Lung (tissue), 11 donors: ENCODE measurements at regions not wholly inside any gene's neighbourhood (a gene's known extent, or its start where the extent isn't known, plus 50 kb on each side); places are given as distances from the start of the nearest gene placed in this dataset.

Experiments used
- ATAC-seq: fragments of 200-7000 bp; cut with Tn5 transposase; one replicate; pipeline ENCODE4 v1.9.1; 2020; ENCODE audit warnings: moderate number of reproducible peaks; ENCODE audit not compliant: insufficient read depth, low FRiP score
- DNase-seq, 3 donors: peaks; one replicate each; pipeline ENCODE4 v3.0.0-alpha.2; 2013 to 2017
- H3K27ac ChIP-seq, 2 donors: one replicate each; pipeline ENCODE4 v1.5.1; 2013; ENCODE audit warnings: mild to moderate bottlenecking in 2 of 2, moderate library complexity in 2 of 2, control low read depth in 1 of 2, inconsistent platforms in 1 of 2, low read depth in 1 of 2, low read length in 1 of 2
- H3K27me3 ChIP-seq, 3 donors: one replicate each; pipeline ENCODE4 v1.5.1; 2013; ENCODE audit warnings: low read length in 2 of 3; ENCODE audit not compliant: control insufficient read depth in 3 of 3, insufficient read depth in 3 of 3
- H3K36me3 ChIP-seq, 4 donors: one replicate each; pipeline ENCODE4 v1.5.1; 2013; ENCODE audit warnings: low read length in 4 of 4, mild to moderate bottlenecking in 1 of 4, moderate library complexity in 1 of 4; ENCODE audit not compliant: control insufficient read depth in 4 of 4, insufficient read depth in 4 of 4
- H3K4me1 ChIP-seq, 5 donors: one replicate each; pipeline ENCODE4 v1.5.1; 2013; ENCODE audit warnings: low read length in 5 of 5, mild to moderate bottlenecking in 2 of 5, moderate library complexity in 1 of 5; ENCODE audit not compliant: control insufficient read depth in 5 of 5, insufficient read depth in 5 of 5
- H3K4me3 ChIP-seq: one replicate; pipeline ENCODE4 v1.5.1; 2013; ENCODE audit warnings: mild to moderate bottlenecking, control low read depth, moderate library complexity
- H3K9ac ChIP-seq, 2 donors: one replicate each; pipeline ENCODE4 v1.5.1; 2013; ENCODE audit warnings: low read length in 2 of 2, control low read depth in 1 of 2; ENCODE audit not compliant: insufficient read depth in 1 of 2
- H3K9me3 ChIP-seq, 4 donors: one replicate each; pipeline ENCODE4 v1.5.1; 2013; ENCODE audit warnings: low read length in 3 of 4, mild to moderate bottlenecking in 1 of 4, moderate library complexity in 1 of 4; ENCODE audit not compliant: control insufficient read depth in 4 of 4, insufficient read depth in 3 of 4
- WGBS, 2 donors: extraction: QIAGEN DNeasy Blood & Tissue Kit; methylation state at CpG; one replicate each; pipeline ENCODE4 v1.1.7; 2013; 5-methylcytosine and 5-hydroxymethylcytosine counted together
- TF ChIP-seq, protein P1 (sequence below): IDR thresholded peaks from 2 replicates; pipeline ENCODE4 v1.5.1; 2012; ENCODE audit warnings: mild to moderate bottlenecking; ENCODE audit errors: control extremely low read depth, extremely low read depth
- donor health status: control.
- donor health status: control.
- donor health status: Bipolar disorder and iron deficiency.
- donor health status: healthy.
- donor health status: DM: yes; HTN: yes; CAD: no.

- H3K36me3 ChIP-seq = no peaks in the 10 kb centered on the region
- DNase-seq (no peak), ATAC-seq (no peak)
- no peak overlapping the region for H3K27ac ChIP-seq
- H3K9me3 ChIP-seq = no peaks in the 10 kb centered on the region
- H3K4me1 ChIP-seq = peaks cover 0 to 4% (median 0%) of the 10 kb centered on the region in 5 donors
- no peak overlapping the region for H3K9ac ChIP-seq
- TF ChIP-seq, protein P1, sequence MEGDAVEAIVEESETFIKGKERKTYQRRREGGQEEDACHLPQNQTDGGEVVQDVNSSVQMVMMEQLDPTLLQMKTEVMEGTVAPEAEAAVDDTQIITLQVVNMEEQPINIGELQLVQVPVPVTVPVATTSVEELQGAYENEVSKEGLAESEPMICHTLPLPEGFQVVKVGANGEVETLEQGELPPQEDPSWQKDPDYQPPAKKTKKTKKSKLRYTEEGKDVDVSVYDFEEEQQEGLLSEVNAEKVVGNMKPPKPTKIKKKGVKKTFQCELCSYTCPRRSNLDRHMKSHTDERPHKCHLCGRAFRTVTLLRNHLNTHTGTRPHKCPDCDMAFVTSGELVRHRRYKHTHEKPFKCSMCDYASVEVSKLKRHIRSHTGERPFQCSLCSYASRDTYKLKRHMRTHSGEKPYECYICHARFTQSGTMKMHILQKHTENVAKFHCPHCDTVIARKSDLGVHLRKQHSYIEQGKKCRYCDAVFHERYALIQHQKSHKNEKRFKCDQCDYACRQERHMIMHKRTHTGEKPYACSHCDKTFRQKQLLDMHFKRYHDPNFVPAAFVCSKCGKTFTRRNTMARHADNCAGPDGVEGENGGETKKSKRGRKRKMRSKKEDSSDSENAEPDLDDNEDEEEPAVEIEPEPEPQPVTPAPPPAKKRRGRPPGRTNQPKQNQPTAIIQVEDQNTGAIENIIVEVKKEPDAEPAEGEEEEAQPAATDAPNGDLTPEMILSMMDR = no peak
- no peak overlapping the region for H3K4me3 ChIP-seq
- no peaks in the 10 kb centered on the region for H3K27me3 ChIP-seq
Observed at GRCh38 chr5:160969645-160970044, 117.6 kb upstream of the ATP10B start.

DNA sequence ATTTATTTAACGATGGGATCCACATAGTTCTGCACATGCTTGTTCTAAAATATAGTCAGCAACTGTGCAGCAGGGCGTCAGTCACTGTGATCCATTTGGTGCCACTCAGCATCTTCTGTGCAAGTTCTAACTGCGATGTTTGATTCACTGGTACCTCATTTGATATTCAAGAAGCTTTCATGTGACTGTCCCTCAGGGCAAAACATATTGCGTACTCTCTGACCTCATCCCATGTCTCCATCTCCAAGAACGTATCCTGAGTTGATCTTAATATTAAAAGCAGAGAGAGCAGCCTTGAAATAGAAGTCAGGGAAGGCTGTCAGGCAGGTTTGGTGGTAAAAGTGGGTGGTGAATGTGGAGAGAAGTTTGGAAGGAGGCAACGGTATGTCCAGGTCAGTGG lies 116.5 kb upstream of the ATP10B start:
- no peaks in the 10 kb centered on the region for H3K9me3 ChIP-seq
- WGBS, 2 donors = 84 to 86% methylated on average over 6 of the region's 6 CpGs
- ATAC-seq = no peak

GRCh38 chr5:160966921-160967320 lies 114.9 kb upstream of the ATP10B start:
- H3K27ac ChIP-seq = no peak overlapping the region
- no peaks in the 10 kb centered on the region for H3K27me3 ChIP-seq
- H3K36me3 ChIP-seq = no peaks in the 10 kb centered on the region
- no peak for ATAC-seq
- no peak overlapping the region for H3K9ac ChIP-seq
- peaks cover 0 to 4% (median 0%) of the 10 kb centered on the region in 5 donors for H3K4me1 ChIP-seq
- TF ChIP-seq, protein P1 = no peak
- DNase-seq = no peak
- H3K4me3 ChIP-seq = no peak overlapping the region
- 61 to 76% methylated on average over 2 of the region's 2 CpGs for WGBS, 2 donors
- H3K9me3 ChIP-seq = no peaks in the 10 kb centered on the region

More for the DNA sequence above, 116.5 kb upstream of the ATP10B start:
- Histone ChIP-seq H3K4me1 (peaks cover 0 to 4% (median 0%) of the 10 kb centered on the region in 5 donors), H3K27me3 (no peaks in the 10 kb centered on the region), H3K27ac (no peak overlapping the region), H3K4me3 (no peak overlapping the region), H3K9ac (no peak overlapping the region), H3K36me3 (no peaks in the 10 kb centered on the region)
- TF ChIP-seq, protein P1 = no peak
- no peak for DNase-seq

- DNase-seq = no peak
- Histone ChIP-seq H3K9me3 (no peaks in the 10 kb centered on the region), H3K4me3 (no peak overlapping the region), H3K9ac (no peak overlapping the region), H3K4me1 (no peaks in the 10 kb centered on the region), H3K27ac (no peak overlapping the region), H3K27me3 (no peaks in the 10 kb centered on the region), H3K36me3 (no peaks in the 10 kb centered on the region)
- TF ChIP-seq, protein P1 = no peak
- WGBS, 2 donors = 84 to 85% methylated on average over 2 of the region's 2 CpGs
- no peak for ATAC-seq
Observed at GRCh38 chr5:160961761-160962160, 109.8 kb upstream of the ATP10B start.
